Skeletal muscle satellite cell (primary cell): ENCODE measurements at regions not wholly inside any gene's neighbourhood (a gene's known extent, or its start where the extent isn't known, plus 50 kb on each side); places are given as distances from the start of the nearest gene placed in this dataset.

Experiments
- H3K27me3 ChIP-seq: 2 replicates; pipeline ENCODE4 v1.7.0; 2013; ENCODE audit warnings: low read length; ENCODE audit not compliant: control insufficient read depth, insufficient read depth
- H3K36me3 ChIP-seq: 2 replicates; pipeline ENCODE4 v1.7.0; 2013; ENCODE audit warnings: mild to moderate bottlenecking, control low read depth, low read length; ENCODE audit not compliant: insufficient read depth
- H3K4me1 ChIP-seq: 2 replicates; pipeline ENCODE4 v1.7.0; 2013; ENCODE audit warnings: low read length; ENCODE audit not compliant: control insufficient read depth, insufficient read depth
- H3K4me2 ChIP-seq: 2 replicates; pipeline ENCODE4 v1.7.0; 2013; ENCODE audit warnings: mild to moderate bottlenecking, low read length
- H3K4me3 ChIP-seq: 2 replicates; pipeline ENCODE4 v1.7.0; 2013; ENCODE audit warnings: low read length
- H3K9ac ChIP-seq: 2 replicates; pipeline ENCODE4 v1.7.0; 2013; ENCODE audit warnings: mild to moderate bottlenecking, low read depth, low read length, moderate library complexity
- H3K9me3 ChIP-seq: replicated peaks from 2 replicates; pipeline ENCODE4 v1.7.0; 2013; ENCODE audit warnings: mild to moderate bottlenecking, control low read depth, low read length

- H3K27me3 ChIP-seq: no peaks in the 10 kb centered on the region
- H3K9me3 ChIP-seq: no peaks in the 10 kb centered on the region
Measured at GRCh38 chr2:126342457-126342856, 313.5 kb upstream of the GYPC start.

GRCh38 chr2:126343136-126343535, 312.8 kb upstream of the GYPC start:
- Histone ChIP-seq H3K4me2 (no peak overlapping the region), H3K9ac (no peak overlapping the region), H3K36me3 (no peaks in the 10 kb centered on the region), H3K27me3 (no peaks in the 10 kb centered on the region), H3K4me1 (no peaks in the 10 kb centered on the region), H3K9me3 (no peaks in the 10 kb centered on the region), H3K4me3 (no peak overlapping the region)

More at GRCh38 chr2:126342457-126342856, 313.5 kb upstream of the GYPC start:
- Histone ChIP-seq H3K9ac (no peak overlapping the region), H3K4me2 (no peak overlapping the region), H3K36me3 (no peaks in the 10 kb centered on the region), H3K4me1 (no peaks in the 10 kb centered on the region), H3K4me3 (no peak overlapping the region)

DNA sequence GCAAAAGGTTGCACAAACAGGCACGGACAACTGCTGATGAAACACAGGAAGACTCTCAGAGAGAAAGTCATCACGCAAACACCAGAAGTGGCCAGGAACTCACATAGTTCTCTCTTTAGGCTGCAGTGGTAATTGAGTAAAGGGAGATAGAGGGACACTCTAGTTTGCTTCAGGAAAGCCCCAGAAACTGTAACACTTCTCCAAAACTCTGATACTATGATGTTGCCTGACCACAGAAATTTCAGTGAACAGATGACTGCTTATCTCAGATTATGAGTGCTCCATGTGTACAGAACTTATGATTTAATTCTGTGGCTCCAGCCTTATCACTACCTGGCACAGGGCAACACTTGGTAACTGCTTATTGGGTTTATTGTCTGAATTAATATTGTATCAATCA, 311.5 kb upstream of the GYPC start:
- Histone ChIP-seq H3K4me1 (no peaks in the 10 kb centered on the region), H3K4me2 (no peak overlapping the region), H3K4me3 (no peak overlapping the region), H3K36me3 (no peaks in the 10 kb centered on the region), H3K9me3 (no peaks in the 10 kb centered on the region), H3K9ac (no peak overlapping the region), H3K27me3 (no peaks in the 10 kb centered on the region)

DNA sequence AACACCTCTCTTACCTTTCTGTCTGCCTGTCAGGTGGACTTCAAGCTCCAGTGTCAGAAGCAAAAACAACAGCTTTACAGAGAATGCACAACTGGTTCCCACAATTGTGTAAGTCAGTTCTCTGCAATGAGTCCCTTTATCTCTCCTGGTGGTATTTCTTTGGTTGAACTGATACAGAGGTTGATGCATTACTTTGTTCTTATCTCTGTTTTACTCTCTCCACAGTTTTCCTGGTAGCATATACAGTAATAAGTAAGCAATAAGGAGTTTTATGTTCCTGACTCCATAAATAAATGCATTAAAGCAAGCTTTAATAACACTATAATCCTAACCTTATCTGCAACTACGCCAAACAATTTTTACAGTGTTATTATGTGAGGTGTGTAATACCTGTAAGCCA, 310.3 kb upstream of the GYPC start:
- no peaks in the 10 kb centered on the region for H3K4me1 ChIP-seq
- no peaks in the 10 kb centered on the region for H3K36me3 ChIP-seq
- no peaks in the 10 kb centered on the region for H3K27me3 ChIP-seq
- H3K9ac ChIP-seq: no peak overlapping the region
- H3K4me2 ChIP-seq: no peak overlapping the region
- H3K9me3 ChIP-seq: no peaks in the 10 kb centered on the region
- no peak overlapping the region for H3K4me3 ChIP-seq

DNA sequence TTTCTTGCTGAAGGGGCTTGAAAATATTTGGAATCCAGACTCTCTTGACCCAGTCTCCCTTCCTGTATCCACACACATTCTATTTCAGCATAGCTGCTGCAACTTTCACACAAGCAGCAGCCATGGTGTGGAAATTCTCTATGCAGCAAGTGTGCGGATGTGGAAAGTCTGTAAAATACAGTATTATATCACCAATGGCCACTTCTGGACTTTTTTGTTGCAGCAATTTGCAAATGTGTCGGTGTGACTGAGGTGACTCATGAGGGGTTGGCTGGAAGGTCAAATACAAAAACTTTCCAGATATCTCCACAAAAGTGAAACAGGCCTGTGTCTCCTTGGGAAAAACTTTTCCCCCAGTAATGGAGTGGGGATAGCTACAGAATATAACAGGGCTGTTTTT, 299.3 kb upstream of the GYPC start:
- H3K9ac ChIP-seq: no peak overlapping the region

DNA sequence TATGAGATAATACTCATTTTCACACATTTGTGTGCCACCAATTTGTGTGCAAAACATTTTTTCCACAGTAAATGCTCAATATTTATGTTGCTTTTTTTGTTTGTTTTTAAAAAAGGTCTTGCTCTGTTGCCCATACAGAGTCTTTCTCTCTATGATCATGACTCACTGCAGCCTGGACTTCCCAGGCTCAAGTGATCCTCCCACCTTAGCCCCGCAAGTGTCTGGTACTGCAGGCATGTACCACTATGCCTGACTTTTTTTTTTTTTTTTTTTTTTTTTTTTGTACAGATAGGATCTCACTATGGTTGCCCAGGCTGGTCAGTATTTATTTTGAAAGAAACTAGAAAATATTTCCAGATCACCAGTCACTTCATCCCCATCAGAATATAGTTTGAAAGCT, 297.8 kb upstream of the GYPC start:
- Histone ChIP-seq H3K4me2 (no peak overlapping the region), H3K36me3 (no peaks in the 10 kb centered on the region), H3K9ac (no peak overlapping the region), H3K27me3 (no peaks in the 10 kb centered on the region), H3K4me3 (no peak overlapping the region), H3K9me3 (no peaks in the 10 kb centered on the region), H3K4me1 (no peaks in the 10 kb centered on the region)

More for the DNA sequence above, 299.3 kb upstream of the GYPC start:
- Histone ChIP-seq H3K4me2 (no peak overlapping the region), H3K36me3 (no peaks in the 10 kb centered on the region), H3K9me3 (no peaks in the 10 kb centered on the region), H3K4me3 (no peak overlapping the region), H3K27me3 (no peaks in the 10 kb centered on the region), H3K4me1 (no peaks in the 10 kb centered on the region)

GRCh38 chr2:126359494-126359893, 296.5 kb upstream of the GYPC start:
- Histone ChIP-seq H3K4me1 (no peaks in the 10 kb centered on the region), H3K27me3 (no peaks in the 10 kb centered on the region), H3K9me3 (no peaks in the 10 kb centered on the region), H3K4me2 (no peak overlapping the region), H3K9ac (no peak overlapping the region), H3K36me3 (no peaks in the 10 kb centered on the region), H3K4me3 (no peak overlapping the region)

- Histone ChIP-seq H3K27me3 (no peaks in the 10 kb centered on the region), H3K9me3 (no peaks in the 10 kb centered on the region), H3K4me3 (no peak overlapping the region), H3K4me1 (no peaks in the 10 kb centered on the region), H3K9ac (no peak overlapping the region), H3K36me3 (no peaks in the 10 kb centered on the region), H3K4me2 (no peak overlapping the region)
Measured at GRCh38 chr2:126367361-126367760, 288.6 kb upstream of the GYPC start.

- no peaks in the 10 kb centered on the region for H3K27me3 ChIP-seq
- no peak overlapping the region for H3K4me2 ChIP-seq
- no peaks in the 10 kb centered on the region for H3K36me3 ChIP-seq
- H3K4me3 ChIP-seq: no peak overlapping the region
- no peaks in the 10 kb centered on the region for H3K4me1 ChIP-seq
- peaks cover 6% of the 10 kb centered on the region for H3K9me3 ChIP-seq
- no peak overlapping the region for H3K9ac ChIP-seq
Measured at GRCh38 chr2:126368758-126369157, 287.2 kb upstream of the GYPC start.

DNA sequence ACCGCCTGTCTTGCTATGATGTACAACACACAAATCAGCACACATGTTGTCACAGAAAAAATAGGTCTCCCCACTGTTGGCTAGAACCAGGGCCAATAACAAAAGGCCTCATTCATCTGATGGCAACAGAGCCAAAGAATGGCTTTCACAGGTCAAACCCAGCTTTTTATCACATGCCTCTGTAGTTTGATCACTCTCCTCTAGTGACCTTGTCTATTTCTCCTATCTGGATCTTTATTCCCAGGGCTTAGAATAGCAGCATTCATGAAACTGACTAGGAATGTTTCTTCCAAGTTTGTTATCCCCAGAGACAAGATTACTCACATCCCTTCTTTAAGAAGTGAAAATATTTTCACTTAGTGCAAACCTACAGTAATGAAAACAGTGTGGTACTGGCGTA, 285.8 kb upstream of the GYPC start:
- Histone ChIP-seq H3K4me2 (no peak overlapping the region), H3K4me3 (no peak overlapping the region), H3K9ac (no peak overlapping the region), H3K4me1 (no peaks in the 10 kb centered on the region), H3K9me3 (peaks cover 6% of the 10 kb centered on the region), H3K36me3 (no peaks in the 10 kb centered on the region), H3K27me3 (no peaks in the 10 kb centered on the region)

GRCh38 chr2:126372406-126372805, 283.6 kb upstream of the GYPC start:
- no peak overlapping the region for H3K4me3 ChIP-seq
- H3K4me1 ChIP-seq: no peaks in the 10 kb centered on the region
- H3K9ac ChIP-seq: no peak overlapping the region
- no peaks in the 10 kb centered on the region for H3K36me3 ChIP-seq
- H3K9me3 ChIP-seq: peaks cover 6% of the 10 kb centered on the region
- H3K4me2 ChIP-seq: no peak overlapping the region
- H3K27me3 ChIP-seq: no peaks in the 10 kb centered on the region

DNA sequence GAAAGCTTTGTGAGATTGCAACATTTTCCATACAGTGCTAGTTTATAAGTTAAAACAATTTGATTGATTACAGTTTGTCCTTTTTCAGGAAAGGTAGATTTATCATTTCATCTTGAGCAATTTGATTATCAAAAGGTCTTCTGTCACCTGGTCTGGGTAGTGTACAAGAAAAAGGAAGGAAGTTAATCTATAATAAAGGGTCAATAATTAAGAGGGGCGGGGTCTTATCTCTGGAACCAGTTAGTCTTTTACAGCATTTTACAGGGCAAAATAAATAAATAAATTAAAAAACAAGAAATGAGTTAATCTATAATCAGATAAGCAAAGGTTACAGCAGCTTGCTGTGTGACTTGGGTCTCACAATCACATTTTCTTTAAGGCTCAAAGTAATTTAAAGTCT, 277.8 kb upstream of the GYPC start:
- Histone ChIP-seq H3K9me3 (no peaks in the 10 kb centered on the region), H3K4me2 (no peak overlapping the region), H3K27me3 (no peaks in the 10 kb centered on the region), H3K4me3 (no peak overlapping the region), H3K9ac (no peak overlapping the region), H3K36me3 (no peaks in the 10 kb centered on the region), H3K4me1 (no peaks in the 10 kb centered on the region)
